Activated CD4-positive, alpha-beta T cell treated with anti-CD3 and anti-CD28 coated beads, Interleukin-2, amount 50 U/mL, for 1 hour (primary cell): ENCODE measurements at regions not wholly inside any gene's neighbourhood (a gene's known extent, or its start where the extent isn't known, plus 50 kb on each side); places are given as distances from the start of the nearest gene placed in this dataset.

Experiments
- DNase-seq: peaks from one replicate; pipeline ENCODE4 v3.0.0-alpha.2; 2020

DNA sequence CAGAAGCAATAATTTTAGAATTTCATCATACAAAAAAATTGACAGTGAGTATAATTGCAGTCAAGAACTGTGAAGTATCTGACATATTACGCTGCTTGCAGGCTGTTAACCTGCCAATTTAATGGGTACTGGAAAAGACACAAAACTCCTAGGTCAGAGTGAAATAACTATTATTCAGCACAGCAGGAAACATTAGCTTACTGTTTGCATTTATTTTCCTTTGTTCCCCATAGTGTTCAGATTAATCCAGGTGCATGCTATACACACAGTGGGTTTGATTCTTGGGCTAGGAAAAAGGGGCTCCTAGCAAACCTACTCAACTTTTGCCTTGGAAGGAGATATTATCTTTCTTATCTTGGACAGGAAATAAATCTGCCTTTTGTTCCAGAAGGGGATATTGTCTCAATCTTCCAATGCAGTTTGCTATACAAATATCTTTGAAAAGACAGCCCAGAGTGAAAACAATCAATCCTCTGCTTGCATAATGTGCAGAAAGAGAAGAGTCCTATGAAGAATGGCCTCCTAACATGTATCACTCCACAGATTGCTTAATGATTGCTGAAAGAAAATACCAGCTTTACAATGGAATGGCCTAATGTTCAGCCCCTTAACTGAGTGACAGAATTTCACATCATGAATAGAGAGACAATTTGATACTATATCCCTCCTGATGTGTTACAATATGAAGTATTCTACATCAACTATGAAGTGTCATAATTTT is 443.4 kb downstream of the TBC1D4 start:
- no peak for DNase-seq

DNA sequence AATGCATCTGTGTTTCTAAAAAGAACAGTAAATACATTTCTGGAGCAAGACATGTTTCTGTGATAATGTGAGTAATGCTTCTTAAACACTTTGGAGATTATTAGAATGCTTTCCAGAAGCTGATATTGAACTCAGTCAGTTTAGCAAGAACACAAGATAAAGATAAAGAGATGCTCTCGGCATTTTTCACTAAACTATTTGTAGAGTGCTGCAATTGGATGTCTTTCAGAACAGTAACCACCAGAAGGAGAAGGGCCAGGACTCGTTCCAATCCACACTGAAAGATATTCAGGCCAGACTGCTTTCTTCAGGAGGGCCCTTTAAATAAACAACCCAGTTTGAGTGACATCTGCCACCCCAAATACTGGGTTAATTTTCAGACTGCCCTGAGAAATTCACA is 456.0 kb downstream of the TBC1D4 start:
- DNase-seq: no peak

DNA sequence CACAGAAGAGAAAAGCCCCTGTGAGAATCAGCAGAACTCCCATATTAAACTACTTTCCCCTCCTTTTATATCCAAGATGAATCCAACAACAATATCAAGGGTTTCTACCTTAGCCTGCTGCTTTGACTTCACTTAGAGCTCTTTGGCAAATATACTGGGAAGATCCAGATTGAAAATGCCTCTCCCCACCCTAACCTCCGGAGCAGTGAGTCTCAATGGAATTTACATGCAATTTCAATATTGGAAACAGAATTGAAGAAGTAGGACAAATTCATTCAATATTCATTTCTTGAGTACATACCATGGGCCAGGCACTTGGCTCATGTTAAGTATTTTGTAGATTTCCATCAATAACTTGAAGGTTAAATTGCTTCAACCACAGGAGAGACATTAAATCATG is 457.4 kb downstream of the TBC1D4 start:
- no peak for DNase-seq

DNA sequence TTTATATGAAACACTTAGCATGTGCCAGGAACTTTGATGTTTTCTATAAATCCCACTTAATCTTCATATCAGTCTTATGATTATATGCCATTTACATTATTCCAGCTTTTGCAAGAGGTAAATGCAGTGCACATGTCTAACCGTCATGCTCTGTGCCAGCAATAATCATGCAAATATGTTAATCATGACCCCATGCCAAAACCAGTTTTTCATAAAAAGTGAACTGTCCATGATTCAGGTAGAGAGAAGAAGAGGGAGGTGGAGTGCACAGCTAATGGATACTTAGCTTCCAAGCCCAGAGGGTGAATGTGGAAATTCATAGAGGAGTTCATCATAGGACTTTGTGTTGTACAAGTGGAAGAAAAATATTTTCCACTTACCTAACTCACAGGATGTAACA is 458.4 kb downstream of the TBC1D4 start:
- no peak for DNase-seq

DNA sequence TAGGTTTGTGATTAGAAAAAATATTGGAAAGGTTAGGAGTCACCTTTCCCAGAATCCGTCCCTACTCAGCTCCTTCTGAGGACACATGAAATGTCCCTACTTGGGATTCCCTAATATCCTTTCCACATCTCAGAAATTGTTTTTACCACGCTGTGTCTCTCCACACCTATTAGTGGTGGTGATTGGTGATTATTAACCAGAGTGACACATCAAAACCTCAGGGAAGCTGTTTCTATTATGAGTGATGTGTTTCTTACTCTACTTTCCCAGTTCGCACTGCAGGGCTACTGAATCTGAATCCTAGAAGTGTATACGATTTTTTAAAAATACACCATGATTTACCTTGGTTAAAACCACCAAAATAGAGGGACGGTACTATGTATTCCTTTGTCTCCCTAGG is 460.8 kb downstream of the TBC1D4 start:
- DNase-seq: no peak

DNA sequence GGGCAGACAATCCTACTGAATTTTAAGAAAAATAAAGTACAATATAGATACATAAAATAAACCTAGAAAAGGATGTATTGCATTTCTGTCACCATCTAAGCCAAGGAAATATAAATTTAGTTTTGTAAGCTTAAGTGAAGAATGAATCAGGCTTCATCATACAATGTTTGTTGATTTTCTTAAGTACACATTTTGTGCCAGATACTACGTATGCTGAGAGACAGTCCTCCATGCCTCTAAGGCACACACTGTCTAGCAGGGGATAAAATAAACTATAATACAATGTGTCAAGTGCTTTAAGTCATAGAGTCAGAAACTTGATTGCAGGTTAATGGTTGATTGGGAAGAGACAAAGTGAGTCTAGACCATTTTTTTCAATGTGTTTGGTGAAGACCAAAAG is 465.7 kb downstream of the TBC1D4 start:
- DNase-seq: no peak

DNA sequence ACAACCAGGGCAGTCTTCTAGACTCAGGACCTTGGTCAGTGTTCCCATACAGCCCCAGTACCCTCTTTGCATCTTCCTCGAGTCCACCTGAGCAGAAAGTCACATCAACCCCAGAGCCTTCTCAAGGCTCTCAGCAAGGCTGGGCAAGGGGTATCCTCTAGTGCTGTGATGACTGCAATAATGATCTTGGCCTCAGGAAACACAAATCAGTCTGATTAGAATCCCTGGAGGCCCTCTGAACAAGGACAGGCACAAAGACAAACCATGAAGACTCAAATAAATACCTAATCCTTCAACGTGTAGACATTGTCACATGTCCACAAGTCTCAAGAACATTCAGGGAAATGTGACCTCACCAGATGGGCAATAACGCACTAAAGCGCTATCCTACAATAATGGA is 468.2 kb downstream of the TBC1D4 start:
- DNase-seq: no peak

DNA sequence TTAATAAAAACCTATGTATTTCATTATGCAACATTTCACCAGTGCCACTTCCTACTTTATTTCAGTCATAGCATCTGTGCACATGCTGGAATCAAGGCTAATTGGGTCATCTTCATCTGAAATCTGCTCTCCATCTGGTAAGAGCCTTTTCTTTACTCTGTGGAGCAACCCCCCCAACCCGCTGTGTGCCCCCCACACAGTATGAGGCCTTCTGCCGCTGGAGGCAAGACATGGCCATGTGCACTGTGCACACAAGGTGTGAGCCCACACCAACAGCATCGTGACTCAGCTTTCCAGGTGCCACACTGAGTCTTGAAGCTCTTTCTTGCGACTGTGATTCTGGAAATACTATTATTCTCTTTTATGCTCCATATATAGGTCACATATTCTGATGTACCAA is 471.0 kb downstream of the TBC1D4 start:
- no peak for DNase-seq

DNA sequence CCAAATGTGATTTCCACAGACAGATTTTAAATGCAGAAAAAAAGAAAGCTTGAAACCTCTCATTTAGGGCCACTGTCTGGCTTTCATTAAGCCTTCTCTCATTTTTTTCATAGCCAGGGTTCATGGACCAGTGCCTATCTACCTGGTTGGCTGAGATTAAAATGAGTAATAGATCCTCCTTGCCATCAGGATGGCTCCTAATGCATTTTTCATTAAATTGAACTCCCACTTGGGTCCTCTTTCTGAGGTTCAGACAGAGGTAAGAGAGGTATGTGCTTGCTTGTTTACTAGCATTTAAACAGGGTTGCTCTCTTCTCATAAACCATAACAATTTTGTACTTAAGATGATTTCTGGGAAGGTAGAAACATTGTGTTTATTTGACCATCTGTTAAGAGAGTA is 473.0 kb downstream of the TBC1D4 start:
- DNase-seq: no peak

DNA sequence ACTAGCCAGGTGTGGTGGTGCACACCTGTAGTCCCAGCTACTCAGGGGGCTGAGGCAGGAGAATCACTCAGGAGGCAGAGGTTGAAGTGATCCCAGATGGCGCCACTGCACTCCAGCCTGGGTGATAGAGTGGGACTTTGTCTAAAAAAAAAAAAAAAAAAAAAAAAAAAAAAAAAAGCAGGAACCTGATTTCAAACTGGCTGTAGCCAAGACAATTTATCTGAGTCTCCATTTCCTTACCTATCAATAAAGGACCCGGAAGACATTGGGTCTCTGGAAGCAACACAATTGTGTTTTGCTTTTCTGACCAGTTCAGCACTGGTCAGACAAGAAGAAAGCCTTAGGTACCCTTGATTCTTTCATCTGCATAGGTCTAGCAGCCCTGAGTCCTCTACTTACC is 491.0 kb downstream of the TBC1D4 start:
- DNase-seq: no peak

DNA sequence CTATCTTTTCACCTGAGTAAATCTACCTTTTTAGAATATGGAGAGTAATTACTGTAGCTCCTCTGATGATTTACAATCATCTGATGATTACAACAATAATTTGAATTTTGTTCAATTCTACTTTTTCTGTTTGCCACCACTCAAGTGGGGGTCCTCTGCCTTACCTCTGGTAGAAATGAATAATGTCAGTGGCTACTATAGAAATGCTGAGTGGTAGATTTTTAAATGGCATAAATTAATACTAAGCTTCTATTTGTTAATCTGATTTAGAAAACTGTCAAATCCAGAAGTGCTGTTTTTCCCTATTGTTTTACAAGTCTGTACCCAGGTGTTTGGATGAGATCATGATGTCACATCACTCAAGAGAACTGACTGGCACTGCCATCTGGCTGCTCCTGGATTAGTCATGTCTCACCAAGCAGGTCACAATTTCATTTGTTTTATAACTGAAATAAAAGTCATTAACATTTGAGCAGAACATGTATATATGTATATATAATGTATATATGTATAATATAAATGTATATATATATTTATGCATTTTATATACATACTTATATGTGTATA is 494.8 kb downstream of the TBC1D4 start:
- DNase-seq: no peak

DNA sequence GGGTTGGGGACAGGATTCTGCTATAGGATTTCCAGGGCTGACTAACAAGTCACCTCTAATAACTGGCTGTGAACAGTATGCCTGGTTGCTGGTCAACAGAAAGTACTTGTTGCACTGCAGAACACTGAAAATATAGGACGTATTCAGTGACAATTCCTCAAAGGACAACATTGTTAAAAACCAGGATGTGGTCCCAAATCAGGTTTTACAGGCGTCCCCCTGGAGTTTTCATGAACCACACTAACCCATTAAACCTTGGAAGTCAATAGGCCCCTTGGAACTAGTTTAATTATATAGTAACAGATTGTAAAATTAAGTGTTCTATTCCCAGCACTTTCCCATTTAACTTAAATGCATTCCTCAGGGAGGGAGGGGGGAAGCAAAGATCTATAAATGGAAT is 495.4 kb downstream of the TBC1D4 start:
- no peak for DNase-seq

DNA sequence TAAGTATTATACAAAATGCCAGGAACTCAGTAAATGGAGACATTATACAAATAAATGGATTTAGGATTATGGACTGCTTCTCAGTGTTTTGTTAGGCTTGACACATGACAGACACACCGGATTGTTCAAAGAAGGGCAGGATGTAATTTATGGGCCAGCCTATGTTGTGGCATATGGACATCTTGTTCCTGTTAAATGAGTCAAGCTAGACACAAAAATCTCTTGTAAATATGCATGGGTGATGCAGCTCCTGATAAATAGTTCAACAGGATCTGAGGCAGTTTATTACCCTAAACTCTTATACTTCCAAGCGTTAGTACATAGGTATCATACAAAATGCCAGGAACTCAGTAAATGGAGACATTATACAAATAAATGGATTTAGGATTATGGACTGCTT is 502.3 kb downstream of the TBC1D4 start:
- no peak for DNase-seq

DNA sequence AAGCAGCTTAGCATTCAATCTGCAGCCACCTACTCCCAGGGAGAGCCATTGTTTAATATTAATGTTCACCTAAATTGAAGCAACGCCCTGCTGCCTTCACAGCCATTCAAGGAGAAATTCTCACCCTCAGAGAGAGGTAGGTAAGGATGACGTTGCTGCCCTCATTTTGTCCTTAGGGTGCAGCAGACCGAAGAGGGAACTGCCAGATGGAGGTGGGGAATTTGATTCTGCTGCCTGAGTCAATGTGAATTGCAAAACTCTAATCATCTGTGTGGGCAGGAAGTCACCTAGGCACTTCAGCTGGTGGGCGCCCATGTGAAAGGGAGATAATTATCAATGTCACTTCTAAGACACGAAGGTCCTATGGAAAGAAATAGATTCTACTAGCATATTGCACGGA is 503.4 kb downstream of the TBC1D4 start:
- no peak for DNase-seq

DNA sequence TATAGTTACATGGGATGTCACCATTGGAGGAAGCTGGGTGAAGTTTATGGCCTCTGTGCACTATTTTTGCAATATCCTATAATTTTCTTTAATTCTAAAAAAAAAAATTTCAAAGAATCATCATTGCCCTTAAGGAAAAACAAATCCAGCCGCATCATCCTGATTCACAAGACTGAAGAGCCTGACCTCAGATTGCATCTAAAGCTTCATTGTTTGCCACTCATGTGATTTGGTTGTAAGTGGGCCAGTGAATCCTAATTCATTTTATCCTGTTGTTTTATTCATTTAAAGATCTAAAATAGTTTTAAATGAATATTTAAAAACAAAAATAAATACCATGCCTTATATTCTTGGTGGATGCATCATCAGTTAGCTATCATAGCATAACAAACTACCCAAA is 504.5 kb downstream of the TBC1D4 start:
- no peak for DNase-seq

DNA sequence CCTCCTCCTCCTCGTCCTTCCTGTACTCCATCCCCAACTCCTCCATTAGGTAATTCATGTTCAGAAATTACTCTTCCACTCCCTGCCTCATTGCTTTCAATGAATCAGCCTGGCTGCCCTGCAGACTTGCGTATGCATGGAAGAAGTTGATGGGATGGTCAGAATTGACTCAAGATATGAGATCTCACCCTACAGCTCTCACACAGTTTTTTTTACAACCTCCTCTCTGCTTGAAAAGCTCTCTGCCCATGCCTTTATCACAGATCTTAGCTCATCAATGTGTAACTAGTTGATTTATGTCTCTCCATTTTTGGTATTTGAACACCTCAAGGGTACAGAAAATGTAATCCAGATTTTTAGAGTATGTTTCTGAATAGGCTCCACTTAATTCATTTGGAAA is 506.9 kb downstream of the TBC1D4 start:
- DNase-seq: no peak

DNA sequence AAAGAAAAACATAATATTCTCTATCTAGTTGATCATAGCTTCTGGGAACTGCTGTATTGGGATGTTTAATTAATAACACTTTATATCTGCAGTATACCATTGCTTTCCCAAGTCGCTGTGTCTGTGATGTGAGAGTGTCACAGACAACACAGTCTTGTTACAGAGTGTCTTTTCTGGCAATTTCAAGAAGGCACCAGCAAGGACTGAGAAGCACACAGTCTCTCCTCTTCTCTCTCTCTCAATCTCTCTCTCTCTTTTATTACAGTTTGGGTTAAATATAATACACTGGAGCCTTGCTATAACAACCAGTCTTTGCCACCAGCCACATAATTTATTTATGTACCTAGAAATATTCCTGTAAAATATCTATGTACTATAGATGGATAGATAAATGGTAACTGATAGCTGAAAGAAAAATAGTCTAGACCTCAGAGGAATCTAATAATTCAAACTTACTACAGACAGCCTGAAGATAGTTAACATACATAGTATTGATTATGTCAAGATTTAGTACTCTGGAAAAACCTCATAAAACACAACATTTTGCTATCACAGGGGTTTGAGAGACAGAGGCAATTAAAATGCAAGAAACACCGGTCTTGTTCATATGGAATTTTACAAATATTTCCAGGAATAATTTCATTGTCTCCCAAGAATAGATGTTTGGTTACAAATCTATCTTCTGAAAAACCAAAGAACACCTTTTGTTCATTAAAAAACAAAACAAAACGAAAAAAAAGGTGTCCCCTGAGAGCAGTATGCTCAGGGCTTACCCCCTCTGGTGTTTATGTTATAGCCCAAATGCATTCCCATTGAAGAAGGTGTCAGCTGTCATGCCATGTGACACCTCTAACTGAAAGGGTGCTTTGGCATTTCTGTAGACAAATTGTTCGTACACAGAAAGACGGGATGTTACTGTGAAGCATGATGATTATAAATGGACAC is 507.8 kb downstream of the TBC1D4 start:
- no peak for DNase-seq

DNA sequence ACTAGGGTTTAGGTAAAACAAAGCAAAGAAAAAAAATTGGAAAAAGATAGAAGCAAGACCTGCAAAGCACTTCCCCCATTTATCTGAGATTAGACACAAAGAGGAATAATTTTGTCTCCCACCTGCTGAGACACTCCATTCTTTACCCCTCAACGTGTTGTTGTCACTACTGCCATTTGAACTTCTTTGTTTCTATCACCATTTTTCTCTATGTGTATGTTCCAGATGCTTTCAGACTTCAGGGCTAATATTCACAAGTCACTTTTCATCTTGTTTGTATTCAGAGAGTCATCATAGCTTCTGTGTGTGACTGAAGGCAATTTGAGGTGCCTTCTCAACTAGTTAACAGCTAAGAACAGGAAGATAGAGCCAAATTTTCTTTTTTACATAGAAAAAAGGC is 512.5 kb downstream of the TBC1D4 start:
- no peak for DNase-seq

DNA sequence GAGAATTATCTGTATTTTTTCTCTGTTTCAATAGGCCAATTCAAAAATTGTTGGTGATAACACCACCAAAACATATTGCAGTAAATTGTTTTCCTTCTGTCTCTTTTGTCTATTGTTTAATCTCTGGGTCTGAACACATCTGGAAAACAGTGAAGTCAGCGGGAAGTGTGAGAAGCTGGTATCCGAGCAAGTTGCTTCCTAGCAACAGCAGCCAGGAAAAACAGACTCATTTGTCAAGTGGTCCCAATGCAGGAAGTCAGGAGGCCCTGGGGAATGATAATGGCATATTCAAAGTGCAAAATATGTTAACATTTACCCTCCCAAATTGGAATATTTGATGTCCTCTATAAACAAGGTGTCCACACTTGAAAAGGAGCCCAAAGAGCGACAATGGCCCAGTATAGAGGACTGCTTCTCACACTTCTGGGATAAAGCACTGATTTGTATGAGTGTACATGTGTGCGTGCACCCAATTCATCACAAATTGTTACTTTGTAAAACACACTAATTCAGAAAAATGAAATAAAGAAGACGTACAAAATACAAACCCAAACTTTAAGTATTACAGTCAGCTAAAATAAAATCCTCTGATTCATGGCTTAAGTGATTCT is 515.0 kb downstream of the TBC1D4 start:
- no peak for DNase-seq

DNA sequence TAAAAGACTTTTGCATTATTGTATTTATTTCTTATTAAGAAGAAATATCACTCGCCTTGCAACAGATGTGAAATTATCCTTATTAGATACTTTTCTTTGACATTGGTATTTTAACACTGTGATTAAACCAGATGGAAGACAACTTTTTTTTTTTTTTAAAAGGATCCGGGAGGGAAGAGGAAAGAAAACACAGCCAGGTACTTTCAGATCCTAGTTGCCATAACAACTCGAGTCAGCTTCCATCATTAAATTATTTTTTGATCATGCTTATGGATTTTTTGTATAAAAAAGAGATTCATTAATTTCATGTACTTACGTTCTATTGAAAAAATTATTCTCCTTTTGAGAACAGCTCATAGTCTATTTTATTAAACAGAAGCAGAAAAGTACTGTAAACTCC is 515.7 kb downstream of the TBC1D4 start:
- no peak for DNase-seq

DNA sequence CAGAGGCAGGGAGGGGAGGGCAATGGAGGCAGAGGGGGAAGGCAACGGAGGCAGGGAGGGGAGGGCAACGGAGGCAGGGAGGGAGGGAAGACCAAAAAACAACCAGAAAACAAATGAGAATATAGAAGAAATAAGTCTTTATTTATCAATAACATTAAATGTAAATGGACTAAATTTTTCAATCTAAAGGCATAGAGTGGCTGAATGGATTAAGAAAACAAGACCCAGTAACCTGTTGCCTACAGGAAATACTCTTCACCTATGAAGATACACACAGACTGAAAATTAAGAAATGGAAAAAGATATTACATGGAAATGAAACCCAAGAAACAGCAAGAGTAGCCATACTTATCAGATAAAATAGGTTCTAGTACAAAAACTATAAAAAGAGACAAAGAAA is 536.3 kb downstream of the TBC1D4 start:
- no peak for DNase-seq

DNA sequence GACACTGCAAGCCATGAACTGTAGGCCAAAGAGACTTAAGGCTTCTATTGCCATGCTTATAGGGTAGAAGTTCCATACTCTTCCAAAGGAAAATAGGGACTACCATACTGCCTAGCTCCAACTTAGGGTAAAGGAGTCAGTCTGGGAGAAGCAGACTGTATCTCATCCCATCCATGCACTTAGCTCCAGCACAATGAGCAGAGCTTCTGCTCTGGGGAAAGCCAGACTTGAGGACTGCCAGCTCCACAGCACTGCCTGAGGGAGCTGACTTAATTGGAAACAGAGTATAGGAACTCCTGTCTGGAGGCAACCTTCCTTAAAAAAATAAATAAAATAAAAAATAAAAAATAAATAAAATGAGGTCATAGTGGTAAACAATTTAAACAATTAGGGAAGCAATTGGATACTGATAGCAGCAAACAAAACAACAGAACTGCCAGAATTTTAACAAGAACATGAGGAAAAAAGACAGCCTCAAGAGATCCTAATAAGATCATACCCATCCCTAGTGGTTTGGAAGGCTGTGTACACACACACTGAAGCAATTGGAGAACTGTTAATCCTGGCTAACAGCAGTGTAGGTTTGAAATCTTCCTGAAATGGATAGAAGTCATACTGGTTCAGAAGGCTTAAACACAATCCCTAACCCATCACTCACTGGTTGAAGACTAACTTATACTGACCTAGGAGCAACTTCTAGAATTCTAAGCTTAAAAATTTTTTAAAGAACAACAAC is 550.1 kb downstream of the TBC1D4 start:
- DNase-seq: no peak
